ENCODE measurements at regions not wholly inside any gene's neighbourhood (a gene's known extent, or its start where the extent isn't known, plus 50 kb on each side); places are given as distances from the start of the nearest gene placed in this dataset.

DNA sequence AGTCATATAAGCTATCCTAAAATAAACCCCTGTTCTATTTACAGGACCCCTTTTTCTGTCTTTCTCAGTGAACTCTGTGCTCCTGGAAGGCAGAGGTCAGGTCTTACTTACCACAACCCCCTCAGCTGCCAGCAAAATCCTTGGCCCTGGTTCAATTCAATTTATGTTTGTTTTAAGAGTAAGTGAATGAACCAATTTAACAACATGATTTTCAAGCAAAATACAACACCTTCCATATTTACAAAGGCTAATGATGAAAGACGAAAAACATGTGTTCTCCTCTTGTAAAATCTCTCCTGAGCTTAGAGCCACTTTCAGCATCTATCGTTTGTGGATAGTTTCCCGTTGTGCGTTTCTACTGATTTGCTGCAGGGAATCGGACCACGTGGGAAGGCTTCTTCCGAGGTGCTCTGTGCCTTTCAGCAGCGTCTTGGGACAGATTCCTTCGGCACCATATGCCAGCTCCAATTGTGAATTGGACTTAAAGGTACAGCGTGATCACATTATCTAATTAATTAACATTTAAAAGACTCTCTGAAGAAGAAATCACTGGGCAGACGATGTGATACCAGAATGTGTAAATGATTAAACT lies 411.7 kb downstream of the IRS2 start:
- intact Hi-C loops (cut with DNase I; ENCODE audit: low total_unique reads), result no loop called here
- no peaks in the 10 kb centered on the region for H3K36me3 ChIP-seq

DNA sequence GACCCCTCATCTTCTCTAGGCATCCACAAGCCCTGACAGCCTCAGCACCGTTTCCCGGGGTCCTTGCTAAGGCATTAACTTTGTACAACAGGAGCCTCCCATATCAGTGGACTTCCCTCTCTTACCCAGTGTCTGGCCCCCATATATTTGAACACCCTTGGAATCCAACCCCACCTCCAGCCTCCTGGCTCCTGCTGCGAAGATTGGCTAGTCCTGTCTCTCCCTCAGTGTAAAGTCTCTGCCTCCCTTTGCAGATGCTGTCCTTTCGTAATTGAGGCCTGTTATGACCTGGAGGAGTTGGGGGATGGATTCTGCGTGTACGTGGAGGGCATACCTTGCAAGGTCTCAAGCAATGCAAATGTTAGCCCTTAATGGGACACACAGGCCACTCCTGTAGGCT lies 413.7 kb downstream of the IRS2 start:
- H3K27me3 ChIP-seq, result no peaks in the 10 kb centered on the region
- DNase-seq, result no peak
- no peaks in the 10 kb centered on the region for H3K36me3 ChIP-seq
- TF ChIP-seq, protein P1, sequence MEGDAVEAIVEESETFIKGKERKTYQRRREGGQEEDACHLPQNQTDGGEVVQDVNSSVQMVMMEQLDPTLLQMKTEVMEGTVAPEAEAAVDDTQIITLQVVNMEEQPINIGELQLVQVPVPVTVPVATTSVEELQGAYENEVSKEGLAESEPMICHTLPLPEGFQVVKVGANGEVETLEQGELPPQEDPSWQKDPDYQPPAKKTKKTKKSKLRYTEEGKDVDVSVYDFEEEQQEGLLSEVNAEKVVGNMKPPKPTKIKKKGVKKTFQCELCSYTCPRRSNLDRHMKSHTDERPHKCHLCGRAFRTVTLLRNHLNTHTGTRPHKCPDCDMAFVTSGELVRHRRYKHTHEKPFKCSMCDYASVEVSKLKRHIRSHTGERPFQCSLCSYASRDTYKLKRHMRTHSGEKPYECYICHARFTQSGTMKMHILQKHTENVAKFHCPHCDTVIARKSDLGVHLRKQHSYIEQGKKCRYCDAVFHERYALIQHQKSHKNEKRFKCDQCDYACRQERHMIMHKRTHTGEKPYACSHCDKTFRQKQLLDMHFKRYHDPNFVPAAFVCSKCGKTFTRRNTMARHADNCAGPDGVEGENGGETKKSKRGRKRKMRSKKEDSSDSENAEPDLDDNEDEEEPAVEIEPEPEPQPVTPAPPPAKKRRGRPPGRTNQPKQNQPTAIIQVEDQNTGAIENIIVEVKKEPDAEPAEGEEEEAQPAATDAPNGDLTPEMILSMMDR (IDR thresholded peaks at IDR 0.05), result no peak
- H3K9me3 ChIP-seq, result no peaks in the 10 kb centered on the region
- peaks cover 0 to 20% (median 8%) of the 10 kb centered on the region in 4 donors for H3K4me1 ChIP-seq
- no peak overlapping the region for H3K4me3 ChIP-seq
- H3K27ac ChIP-seq, result no peak overlapping the region
- intact Hi-C loops (cut with DNase I; ENCODE audit: low total_unique reads), result no loop called here

More for the DNA sequence above, 411.7 kb downstream of the IRS2 start:
- Histone ChIP-seq H3K9me3 (no peaks in the 10 kb centered on the region), H3K27ac (no peak overlapping the region), H3K27me3 (no peaks in the 10 kb centered on the region), H3K4me1 (peaks cover 0 to 6% (median 3%) of the 10 kb centered on the region in 4 donors), H3K4me3 (no peak overlapping the region)
- TF ChIP-seq, protein P1 (IDR thresholded peaks at IDR 0.05), result no peak
- no peak for DNase-seq

GRCh38 chr13:109371066-109371465 lies 415.3 kb downstream of the IRS2 start:
- H3K27me3 ChIP-seq, result no peaks in the 10 kb centered on the region
- TF ChIP-seq, protein P1 (IDR thresholded peaks at IDR 0.05), result no peak
- H3K9me3 ChIP-seq, result no peaks in the 10 kb centered on the region
- no peak overlapping the region for H3K4me3 ChIP-seq
- H3K27ac ChIP-seq, result no peak overlapping the region
- DNase-seq, result no peak
- H3K4me1 ChIP-seq, result peaks cover 0 to 20% (median 8%) of the 10 kb centered on the region in 4 donors
- intact Hi-C loops (cut with DNase I; ENCODE audit: low total_unique reads), result no loop called here
- no peaks in the 10 kb centered on the region for H3K36me3 ChIP-seq

DNA sequence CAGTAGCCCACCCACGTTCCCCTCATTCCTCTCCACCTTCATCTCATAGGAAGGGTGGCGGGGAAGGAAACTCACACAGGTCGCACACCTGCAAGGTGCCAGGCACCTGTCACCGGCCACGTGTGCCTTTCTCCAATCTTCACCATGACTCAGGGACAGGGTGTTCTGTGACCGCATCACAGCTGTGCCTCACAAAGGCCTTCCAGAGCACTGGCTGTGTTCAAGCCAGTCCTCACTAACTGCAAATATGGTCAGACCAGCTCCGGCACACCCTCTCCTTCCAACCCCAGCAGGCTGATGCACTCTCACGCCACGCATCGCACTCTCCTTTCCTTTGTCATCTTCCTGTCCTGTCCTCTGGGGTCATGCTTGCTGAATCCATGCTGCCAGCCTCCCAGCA lies 415.9 kb downstream of the IRS2 start:
- TF ChIP-seq, protein P1 (IDR thresholded peaks at IDR 0.05), result no peak
- no peak for DNase-seq
- H3K27ac ChIP-seq, result no peak overlapping the region
- intact Hi-C loops (cut with DNase I; ENCODE audit: low total_unique reads), result no loop called here
- H3K36me3 ChIP-seq, result no peaks in the 10 kb centered on the region
- no peaks in the 10 kb centered on the region for H3K27me3 ChIP-seq
- peaks cover 0 to 20% (median 8%) of the 10 kb centered on the region in 4 donors for H3K4me1 ChIP-seq
- no peak overlapping the region for H3K4me3 ChIP-seq
- no peaks in the 10 kb centered on the region for H3K9me3 ChIP-seq

DNA sequence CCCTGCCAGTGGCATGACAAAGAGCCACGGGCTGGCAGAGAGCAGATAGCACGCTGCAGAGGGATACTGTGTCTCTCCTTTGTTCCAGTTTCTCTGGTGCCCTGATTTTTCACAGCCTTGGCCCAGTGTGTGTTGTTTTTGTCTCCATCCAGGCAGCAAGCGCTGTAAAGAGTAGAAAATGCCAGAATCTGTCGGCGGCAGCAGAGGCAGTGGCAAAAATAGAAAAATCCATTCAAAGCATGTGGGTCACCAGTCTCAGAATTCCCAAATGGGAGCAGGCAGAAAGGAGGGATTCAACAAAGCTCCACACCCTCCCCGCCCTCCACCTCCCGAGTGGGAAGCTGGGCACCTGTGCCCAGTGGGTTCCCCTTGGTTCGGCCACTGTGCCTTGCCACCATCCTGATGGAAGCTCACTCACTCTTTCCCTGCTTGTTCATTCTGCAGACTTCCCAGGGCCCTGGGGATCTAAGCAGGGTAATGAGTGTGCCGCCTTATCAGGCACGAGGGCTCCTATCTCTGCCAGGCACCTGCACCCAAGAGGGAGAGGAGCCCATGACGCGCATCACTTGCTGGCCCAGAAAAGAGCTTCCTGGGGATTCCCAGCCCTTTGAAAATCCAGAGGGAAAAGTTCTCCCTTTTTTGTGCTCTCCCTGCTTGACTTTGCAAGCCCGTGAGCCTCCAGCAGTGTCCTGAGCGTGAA lies 416.9 kb downstream of the IRS2 start:
- peak overlapping the region; percentile 33 to 53 for H3K27ac ChIP-seq
- no peaks in the 10 kb centered on the region for H3K36me3 ChIP-seq
- H3K4me3 ChIP-seq, result peak overlapping the region in 1 of 2 donors; percentile 22
- intact Hi-C loops (cut with DNase I; ENCODE audit: low total_unique reads), result no loop called here
- H3K4me1 ChIP-seq, result peaks cover 0 to 20% (median 8%) of the 10 kb centered on the region in 4 donors
- no peaks in the 10 kb centered on the region for H3K27me3 ChIP-seq
- TF ChIP-seq, protein P1 (IDR thresholded peaks at IDR 0.05), result no peak
- DNase-seq, result no peak
- H3K9me3 ChIP-seq, result no peaks in the 10 kb centered on the region
